Stomach smooth muscle (tissue), 2 donors: ENCODE measurements at regions not wholly inside any gene's neighbourhood (a gene's known extent, or its start where the extent isn't known, plus 50 kb on each side); places are given as distances from the start of the nearest gene placed in this dataset.
"Not testable (repeated sequence)": the region's sequence is repeated elsewhere in the genome, so short reads cannot be mapped to it uniquely, and the experiment has no call there.

Experiments
- H3K27ac ChIP-seq: one replicate; pipeline ENCODE4 v1.7.0; 2013; ENCODE audit warnings: mild to moderate bottlenecking, low read length, inconsistent platforms
- H3K27me3 ChIP-seq, 2 donors: one replicate each; pipeline ENCODE4 v1.7.0; 2013; ENCODE audit warnings: low read length in 2 of 2; ENCODE audit not compliant: insufficient read depth in 2 of 2, control insufficient read depth in 1 of 2
- H3K36me3 ChIP-seq, 2 donors: one replicate each; pipeline ENCODE4 v1.7.0; 2013; ENCODE audit warnings: low read length in 2 of 2; ENCODE audit not compliant: control insufficient read depth in 2 of 2, insufficient read depth in 2 of 2
- H3K4me1 ChIP-seq: one replicate; pipeline ENCODE4 v1.7.0; 2013; ENCODE audit warnings: low read length; ENCODE audit not compliant: control insufficient read depth, insufficient read depth
- H3K4me3 ChIP-seq, 2 donors: one replicate each; pipeline ENCODE4 v1.7.0; 2013; ENCODE audit warnings: low read length in 2 of 2
- H3K9ac ChIP-seq, 2 donors: one replicate each; pipeline ENCODE4 v1.7.0; 2013; ENCODE audit warnings: low read length in 2 of 2, mild to moderate bottlenecking in 1 of 2
- H3K9me3 ChIP-seq, 2 donors: one replicate each; pipeline ENCODE4 v1.7.0; 2013; ENCODE audit warnings: low read length in 2 of 2; ENCODE audit not compliant: control insufficient read depth in 2 of 2
- donor health status: healthy.
- donor health status: Pancreatic carcinoma.

GRCh38 chr13:20292301-20292700, 60.2 kb upstream of the GJB6 start:
- not testable (repeated sequence) for H3K27ac ChIP-seq, H3K4me3 ChIP-seq, H3K9ac ChIP-seq, H3K4me1 ChIP-seq, H3K36me3 ChIP-seq, H3K9me3 ChIP-seq, H3K27me3 ChIP-seq

- Histone ChIP-seq H3K27me3 (no peaks in the 10 kb centered on the region), H3K4me1 (no peaks in the 10 kb centered on the region), H3K9me3 (peaks cover 0 to 7% of the 10 kb centered on the region in 2 donors), H3K36me3 (no peaks in the 10 kb centered on the region), H3K27ac (no peak overlapping the region), H3K9ac (no peak overlapping the region), H3K4me3 (no peak overlapping the region)
Measured at GRCh38 chr13:20291675-20292074, 59.6 kb upstream of the GJB6 start.

- no peak overlapping the region for H3K4me3 ChIP-seq
- H3K4me1 ChIP-seq: no peaks in the 10 kb centered on the region
- H3K27ac ChIP-seq: no peak overlapping the region
- H3K27me3 ChIP-seq: no peaks in the 10 kb centered on the region
- no peak overlapping the region for H3K9ac ChIP-seq
- H3K9me3 ChIP-seq: peaks cover 0 to 7% of the 10 kb centered on the region in 2 donors
- no peaks in the 10 kb centered on the region for H3K36me3 ChIP-seq
Measured at GRCh38 chr13:20291037-20291436, 58.9 kb upstream of the GJB6 start.

GRCh38 chr13:20288561-20288960, 56.4 kb upstream of the GJB6 start:
- Histone ChIP-seq H3K4me3 (no peak overlapping the region), H3K9ac (no peak overlapping the region), H3K9me3 (peaks cover 9 to 30% of the 10 kb centered on the region in 2 donors), H3K27ac (no peak overlapping the region), H3K27me3 (no peaks in the 10 kb centered on the region), H3K4me1 (no peaks in the 10 kb centered on the region), H3K36me3 (no peaks in the 10 kb centered on the region)

GRCh38 chr13:20287976-20288375, 55.9 kb upstream of the GJB6 start:
- Histone ChIP-seq H3K27me3 (no peaks in the 10 kb centered on the region), H3K9ac (no peak overlapping the region), H3K9me3 (peaks cover 12 to 31% of the 10 kb centered on the region in 2 donors), H3K4me1 (no peaks in the 10 kb centered on the region), H3K27ac (no peak overlapping the region), H3K36me3 (no peaks in the 10 kb centered on the region), H3K4me3 (no peak overlapping the region)

GRCh38 chr13:20285530-20285929, 53.4 kb upstream of the GJB6 start:
- H3K27me3 ChIP-seq: no peaks in the 10 kb centered on the region
- H3K4me3 ChIP-seq: no peak overlapping the region
- H3K9me3 ChIP-seq: peaks cover 12 to 35% of the 10 kb centered on the region in 2 donors

More at GRCh38 chr13:20285530-20285929, 53.4 kb upstream of the GJB6 start:
- no peak overlapping the region for H3K27ac ChIP-seq
- H3K36me3 ChIP-seq: no peaks in the 10 kb centered on the region
- no peak overlapping the region for H3K9ac ChIP-seq
- no peaks in the 10 kb centered on the region for H3K4me1 ChIP-seq
